GM08714 (cell line): ENCODE measurements at regions not wholly inside any gene's neighbourhood (a gene's known extent, or its start where the extent isn't known, plus 50 kb on each side); places are given as distances from the start of the nearest gene placed in this dataset.

Experiments used
- H3K4me3 ChIP-seq: fragments of 200-500 bp; sonication (Bioruptor generic); 2 replicates; pipeline ENCODE4 v1.5.1; 2014; ENCODE audit warnings: mild to moderate bottlenecking, low read length, inconsistent platforms
- ZNF274 ChIP-seq: IDR thresholded peaks from 2 replicates; pipeline ENCODE4 v1.6.1; 2012; ENCODE audit warnings: mild to moderate bottlenecking, low read depth, low read length

- no peak for TF ChIP-seq ZNF274
- no peak overlapping the region; the same call in 1 of the 2 replicates for H3K4me3 ChIP-seq
Measured at GRCh38 chr17:72419866-72420774, 299.3 kb downstream of the SOX9 start.

- TF ChIP-seq ZNF274 = no peak
- no peak overlapping the region; the same call in 1 of the 2 replicates for H3K4me3 ChIP-seq
Measured at GRCh38 chr17:72420775-72421127, 299.9 kb downstream of the SOX9 start.

- no peak for TF ChIP-seq ZNF274
- peak overlapping the region; percentile 1; the same call in 1 of the 2 replicates for H3K4me3 ChIP-seq
Measured at GRCh38 chr17:72421128-72422092, 300.6 kb downstream of the SOX9 start.

GRCh38 chr17:72422204-72422504, 301.3 kb downstream of the SOX9 start:
- TF ChIP-seq ZNF274 = no peak
- H3K4me3 ChIP-seq = no peak overlapping the region; the same call in 1 of the 2 replicates

GRCh38 chr17:72422505-72423285, 301.9 kb downstream of the SOX9 start:
- peak overlapping the region; percentile 5; the same call in 1 of the 2 replicates for H3K4me3 ChIP-seq
- TF ChIP-seq ZNF274 = no peak

- no peak overlapping the region for H3K4me3 ChIP-seq
- no peak for TF ChIP-seq ZNF274
Measured at GRCh38 chr17:72423286-72423589, 302.4 kb downstream of the SOX9 start.

- TF ChIP-seq ZNF274 = no peak
- no peak overlapping the region for H3K4me3 ChIP-seq
Measured at GRCh38 chr17:72423718-72424117, 302.9 kb downstream of the SOX9 start.

- TF ChIP-seq ZNF274 = no peak
- H3K4me3 ChIP-seq = no peak overlapping the region
Measured at GRCh38 chr17:72424505-72425117, 303.8 kb downstream of the SOX9 start.

- no peak for TF ChIP-seq ZNF274
Measured at GRCh38 chr17:72425133-72425793, 304.4 kb downstream of the SOX9 start.

GRCh38 chr17:72425794-72426168, 305.0 kb downstream of the SOX9 start:
- TF ChIP-seq ZNF274 = no peak
- peak overlapping the region; percentile 4; the same call in 1 of the 2 replicates for H3K4me3 ChIP-seq

More at GRCh38 chr17:72425133-72425793, 304.4 kb downstream of the SOX9 start:
- no peak overlapping the region for H3K4me3 ChIP-seq

- TF ChIP-seq ZNF274 = no peak
- peak overlapping the region; percentile 4; the same call in 1 of the 2 replicates for H3K4me3 ChIP-seq
Measured at GRCh38 chr17:72426321-72426720, 305.5 kb downstream of the SOX9 start.

- no peak for TF ChIP-seq ZNF274
- H3K4me3 ChIP-seq = no peak overlapping the region
Measured at GRCh38 chr17:72426948-72427760, 306.3 kb downstream of the SOX9 start.

GRCh38 chr17:72427761-72428109, 306.9 kb downstream of the SOX9 start:
- TF ChIP-seq ZNF274 = no peak

More at GRCh38 chr17:72427761-72428109, 306.9 kb downstream of the SOX9 start:
- no peak overlapping the region for H3K4me3 ChIP-seq
